Upper lobe of left lung (tissue), 6 donors: ENCODE measurements at regions not wholly inside any gene's neighbourhood (a gene's known extent, or its start where the extent isn't known, plus 50 kb on each side); places are given as distances from the start of the nearest gene placed in this dataset.

Source experiments
- ATAC-seq, 2 donors: fragments of 200-7000 bp; cut with Tn5 transposase; one replicate each; pipeline ENCODE4 v1.9.1; 2022; ENCODE audit warnings: mild to moderate bottlenecking in 2 of 2, moderate library complexity in 2 of 2; ENCODE audit not compliant: low FRiP score in 2 of 2
- DNase-seq, 2 donors: peaks; one replicate each; pipeline ENCODE4 v3.0.0-alpha.2; 2019 to 2020
- H3K27ac ChIP-seq, 4 donors: fragments of 200-600 bp; sonication (generic); one replicate each; pipeline ENCODE4 v1.5.1; 2016 to 2019
- H3K27me3 ChIP-seq, 4 donors: fragments of 200-600 bp; sonication (generic); one replicate each; pipeline ENCODE4 v1.5.1; 2017 to 2019
- H3K36me3 ChIP-seq, 4 donors: fragments of 200-600 bp; sonication (generic); one replicate each; pipeline ENCODE4 v1.5.1; 2016 to 2019
- H3K4me1 ChIP-seq, 4 donors: fragments of 200-600 bp; sonication (generic); one replicate each; pipeline ENCODE4 v1.5.1; 2018 to 2019
- H3K4me3 ChIP-seq, 4 donors: fragments of 200-600 bp; sonication (generic); one replicate each; pipeline ENCODE4 v1.5.1; 2017 to 2019; ENCODE audit warnings: mild to moderate bottlenecking in 2 of 4, moderate library complexity in 1 of 4
- H3K9me3 ChIP-seq, 4 donors: fragments of 200-600 bp; sonication (generic); one replicate each; pipeline ENCODE4 v1.5.1; 2018 to 2019
- CTCF ChIP-seq, 6 experiments: fragments of 450-650 bp in 4 of 6; fragments of 200-600 bp in 2 of 6; sonication (generic) in 2 of 6; IDR thresholded peaks; one replicate each; pipeline ENCODE4 v1.5.1; 2016 to 2019; ENCODE audit warnings: antibody characterized with exemption in 6 of 6
- EP300 ChIP-seq, 4 donors: sonication (generic); formaldehyde crosslinking; IDR thresholded peaks; one replicate each; pipeline ENCODE4 v1.5.1; 2017; ENCODE audit warnings: antibody characterized with exemption in 4 of 4, control low read depth in 2 of 4
- POLR2A ChIP-seq, 4 donors: fragments of 450-650 bp; IDR thresholded peaks; one replicate each; pipeline ENCODE4 v1.5.1; 2016 to 2017; ENCODE audit warnings: antibody characterized with exemption in 4 of 4, mild to moderate bottlenecking in 2 of 4
- POLR2AphosphoS5 ChIP-seq, 2 donors: sonication (generic); formaldehyde crosslinking; IDR thresholded peaks; one replicate each; pipeline ENCODE4 v1.5.1; 2017; ENCODE audit warnings: antibody characterized with exemption in 2 of 2
- WGBS, 2 donors: methylation state at CpG; one replicate each; pipeline ENCODE4 v1.1.5; 2017 to 2018; 5-methylcytosine and 5-hydroxymethylcytosine counted together
- donor health status: DM: no; HTN: no; CAD: no; lungs with moderate emphysema.
- donor health status: DM: no; HTN: yes; CAD: no; lungs with severe emphysema.

- WGBS, 2 donors, result 68 to 72% methylated on average over 6 of the region's 6 CpGs
- no peaks in the 10 kb centered on the region for H3K36me3 ChIP-seq
- no peak overlapping the region for H3K27ac ChIP-seq
- H3K4me3 ChIP-seq, result no peak overlapping the region
- H3K27me3 ChIP-seq, result no peaks in the 10 kb centered on the region
- no peaks in the 10 kb centered on the region for H3K4me1 ChIP-seq
- H3K9me3 ChIP-seq, result no peaks in the 10 kb centered on the region
- ATAC-seq (no peak), DNase-seq (no peak)
- TF ChIP-seq POLR2A (IDR thresholded peaks at IDR 0.05) (no peak), EP300 (IDR thresholded peaks at IDR 0.05) (no peak), CTCF (IDR thresholded peaks at IDR 0.05) (no peak), POLR2AphosphoS5 (IDR thresholded peaks at IDR 0.05) (no peak)
Measured at GRCh38 chr14:86858591-86858990, 1134.4 kb downstream of the GALC start.

- Histone ChIP-seq H3K4me1 (no peaks in the 10 kb centered on the region), H3K27ac (no peak overlapping the region), H3K4me3 (no peak overlapping the region), H3K36me3 (no peaks in the 10 kb centered on the region), H3K9me3 (no peaks in the 10 kb centered on the region), H3K27me3 (no peaks in the 10 kb centered on the region)
- TF ChIP-seq CTCF (IDR thresholded peaks at IDR 0.05) (no peak), EP300 (IDR thresholded peaks at IDR 0.05) (no peak), POLR2A (IDR thresholded peaks at IDR 0.05) (no peak), POLR2AphosphoS5 (IDR thresholded peaks at IDR 0.05) (no peak)
- 60 to 64% methylated on average over 3 of the region's 3 CpGs for WGBS, 2 donors
- DNase-seq (no peak), ATAC-seq (no peak)
Measured at GRCh38 chr14:86858031-86858430, 1135.0 kb downstream of the GALC start.

GRCh38 chr14:86852530-86852929 lies 1140.5 kb downstream of the GALC start:
- 57 to 64% methylated on average over 5 of the region's 5 CpGs for WGBS, 2 donors
- H3K4me1 ChIP-seq, result no peaks in the 10 kb centered on the region
- H3K4me3 ChIP-seq, result no peak overlapping the region
- no peaks in the 10 kb centered on the region for H3K9me3 ChIP-seq
- no peak overlapping the region for H3K27ac ChIP-seq
- no peaks in the 10 kb centered on the region for H3K36me3 ChIP-seq
- H3K27me3 ChIP-seq, result no peaks in the 10 kb centered on the region
- DNase-seq, result no peak
- TF ChIP-seq CTCF (IDR thresholded peaks at IDR 0.05) (no peak), POLR2A (IDR thresholded peaks at IDR 0.05) (no peak), POLR2AphosphoS5 (IDR thresholded peaks at IDR 0.05) (no peak), EP300 (IDR thresholded peaks at IDR 0.05) (no peak)
- no peak for ATAC-seq

GRCh38 chr14:86847140-86847539 lies 1145.8 kb downstream of the GALC start:
- Histone ChIP-seq H3K4me1 (no peaks in the 10 kb centered on the region), H3K27ac (no peak overlapping the region), H3K36me3 (no peaks in the 10 kb centered on the region), H3K4me3 (no peak overlapping the region), H3K27me3 (no peaks in the 10 kb centered on the region), H3K9me3 (no peaks in the 10 kb centered on the region)
- 63 to 66% methylated on average over 3 of the region's 3 CpGs for WGBS, 2 donors
- ATAC-seq (no peak), DNase-seq (no peak)
- TF ChIP-seq POLR2AphosphoS5 (IDR thresholded peaks at IDR 0.05) (no peak), POLR2A (IDR thresholded peaks at IDR 0.05) (no peak), EP300 (IDR thresholded peaks at IDR 0.05) (no peak), CTCF (IDR thresholded peaks at IDR 0.05) (no peak)

GRCh38 chr14:86838363-86838762 lies 1154.6 kb downstream of the GALC start:
- 56 to 88% methylated on average over 3 of the region's 3 CpGs for WGBS, 2 donors
- Histone ChIP-seq H3K9me3 (no peaks in the 10 kb centered on the region), H3K27ac (no peak overlapping the region), H3K4me1 (no peaks in the 10 kb centered on the region), H3K4me3 (no peak overlapping the region), H3K27me3 (no peaks in the 10 kb centered on the region), H3K36me3 (no peaks in the 10 kb centered on the region)
- ATAC-seq, result no peak
- DNase-seq, result no peak
- no peak for TF ChIP-seq EP300 (IDR thresholded peaks at IDR 0.05)
- TF ChIP-seq CTCF (IDR thresholded peaks at IDR 0.05), result no peak
- no peak for TF ChIP-seq POLR2AphosphoS5 (IDR thresholded peaks at IDR 0.05)
- no peak for TF ChIP-seq POLR2A (IDR thresholded peaks at IDR 0.05)
